Left lung (tissue), 4 donors: ENCODE measurements at regions not wholly inside any gene's neighbourhood (a gene's known extent, or its start where the extent isn't known, plus 50 kb on each side); places are given as distances from the start of the nearest gene placed in this dataset.

Experiments
- ATAC-seq: fragments of 200-7000 bp; cut with Tn5 transposase; one replicate; pipeline ENCODE4 v1.9.1; 2020; ENCODE audit warnings: moderate library complexity
- DNase-seq, 4 donors: peaks; one replicate each; pipeline ENCODE4 v3.0.0-alpha.2; 2013 to 2020
- H3K27ac ChIP-seq, 2 donors: fragments of 200-600 bp; sonication (generic) in 1 of 2; one replicate each; pipeline versions ENCODE4 v1.5.0 to v1.8.0; 2020 to 2021
- H3K27me3 ChIP-seq, 2 donors: fragments of 200-600 bp; sonication (generic) in 1 of 2; one replicate each; pipeline versions ENCODE4 v1.5.0 to v1.8.0; 2020 to 2021
- H3K36me3 ChIP-seq, 2 donors: fragments of 200-600 bp; sonication (generic) in 1 of 2; one replicate each; pipeline versions ENCODE4 v1.5.0 to v1.8.0; 2020 to 2021
- H3K4me1 ChIP-seq, 2 donors: fragments of 200-600 bp; one replicate each; pipeline ENCODE4 v1.8.0; 2021
- H3K4me3 ChIP-seq, 2 donors: fragments of 200-600 bp; sonication (generic) in 1 of 2; one replicate each; pipeline versions ENCODE4 v1.5.0 to v1.8.0; 2020 to 2021; ENCODE audit warnings: mild to moderate bottlenecking in 1 of 2
- H3K9me3 ChIP-seq, 2 donors: fragments of 200-600 bp; sonication (generic) in 1 of 2; one replicate each; pipeline versions ENCODE4 v1.5.0 to v1.8.0; 2020 to 2021
- CTCF ChIP-seq, 2 donors: fragments of 200-600 bp; sonication (generic) in 1 of 2; IDR thresholded peaks; one replicate each; pipeline versions ENCODE4 v1.5.0 to v1.8.0; 2021; ENCODE audit warnings: antibody characterized with exemption in 2 of 2
- intact Hi-C, 2 donors: fragments of 100-400 bp; cut with DNase I; formaldehyde crosslinking; loops; one replicate each; pipeline versions ENCODE4 v1.11.2 to v1.14.2; 2022
- donor health status: DM: no; HTN: yes; CAD: no.
- donor health status: DM: no; HTN: no; CAD: no.

GRCh38 chr7:24404315-24404714 lies 120.3 kb downstream of the NPY start:
- Histone ChIP-seq H3K27ac (no peak overlapping the region), H3K4me1 (no peaks in the 10 kb centered on the region), H3K36me3 (no peaks in the 10 kb centered on the region), H3K4me3 (no peak overlapping the region), H3K9me3 (no peaks in the 10 kb centered on the region), H3K27me3 (no peaks in the 10 kb centered on the region)
- intact Hi-C loops, result no loop called here
- ATAC-seq (no peak), DNase-seq (no peak)
- no peak for TF ChIP-seq CTCF (IDR thresholded peaks at IDR 0.05)

GRCh38 chr7:24405002-24405401 lies 121.0 kb downstream of the NPY start:
- DNase-seq (no peak), ATAC-seq (no peak)
- Histone ChIP-seq H3K4me3 (no peak overlapping the region), H3K36me3 (no peaks in the 10 kb centered on the region), H3K27ac (no peak overlapping the region), H3K9me3 (no peaks in the 10 kb centered on the region), H3K27me3 (no peaks in the 10 kb centered on the region), H3K4me1 (no peaks in the 10 kb centered on the region)
- intact Hi-C loops, result no loop called here
- TF ChIP-seq CTCF (IDR thresholded peaks at IDR 0.05), result no peak

GRCh38 chr7:24406053-24406788 lies 122.2 kb downstream of the NPY start:
- no peak for DNase-seq
- no peak overlapping the region for H3K27ac ChIP-seq
- no peaks in the 10 kb centered on the region for H3K4me1 ChIP-seq
- TF ChIP-seq CTCF (IDR thresholded peaks at IDR 0.05), result no peak
- ATAC-seq, result no peak
- H3K36me3 ChIP-seq, result no peaks in the 10 kb centered on the region
- no peak overlapping the region for H3K4me3 ChIP-seq
- no peaks in the 10 kb centered on the region for H3K27me3 ChIP-seq
- intact Hi-C loops, result no loop called here
- H3K9me3 ChIP-seq, result no peaks in the 10 kb centered on the region

- Histone ChIP-seq H3K36me3 (no peaks in the 10 kb centered on the region), H3K27me3 (no peaks in the 10 kb centered on the region), H3K4me1 (no peaks in the 10 kb centered on the region), H3K9me3 (no peaks in the 10 kb centered on the region), H3K4me3 (no peak overlapping the region), H3K27ac (no peak overlapping the region)
- TF ChIP-seq CTCF (IDR thresholded peaks at IDR 0.05), result no peak
- DNase-seq (no peak), ATAC-seq (no peak)
- intact Hi-C loops, result no loop called here
Observed at GRCh38 chr7:24406789-24407299, 122.9 kb downstream of the NPY start.

- Histone ChIP-seq H3K4me1 (no peaks in the 10 kb centered on the region), H3K27me3 (no peaks in the 10 kb centered on the region), H3K36me3 (no peaks in the 10 kb centered on the region), H3K9me3 (no peaks in the 10 kb centered on the region), H3K27ac (no peak overlapping the region), H3K4me3 (no peak overlapping the region)
- TF ChIP-seq CTCF (IDR thresholded peaks at IDR 0.05), result no peak
- ATAC-seq (no peak), DNase-seq (no peak)
- intact Hi-C loops, result no loop called here
Observed at GRCh38 chr7:24407965-24408364, 124.0 kb downstream of the NPY start.
